AG09309 (cell line): ENCODE measurements at regions not wholly inside any gene's neighbourhood (a gene's known extent, or its start where the extent isn't known, plus 50 kb on each side); places are given as distances from the start of the nearest gene placed in this dataset.
"Not testable (repeated sequence)": the region's sequence is repeated elsewhere in the genome, so short reads cannot be mapped to it uniquely, and the experiment has no call there.

Source experiments
- DNase-seq: peaks from one replicate; pipeline ENCODE4 v3.0.0-alpha.2; 2010; ENCODE audit warnings: low read depth
- H3K4me3 ChIP-seq: 2 replicates; pipeline ENCODE4 v1.5.1; 2011; ENCODE audit warnings: mild to moderate bottlenecking, low read depth, low read length, moderate library complexity; ENCODE audit not compliant: control insufficient read depth
- CTCF ChIP-seq: IDR thresholded peaks from 2 replicates; pipeline ENCODE4 v1.5.1; 2011; ENCODE audit warnings: mild to moderate bottlenecking, low read depth, low read length, inconsistent platforms; ENCODE audit not compliant: insufficient read depth, control insufficient read depth; ENCODE audit errors: missing control alignments

DNA sequence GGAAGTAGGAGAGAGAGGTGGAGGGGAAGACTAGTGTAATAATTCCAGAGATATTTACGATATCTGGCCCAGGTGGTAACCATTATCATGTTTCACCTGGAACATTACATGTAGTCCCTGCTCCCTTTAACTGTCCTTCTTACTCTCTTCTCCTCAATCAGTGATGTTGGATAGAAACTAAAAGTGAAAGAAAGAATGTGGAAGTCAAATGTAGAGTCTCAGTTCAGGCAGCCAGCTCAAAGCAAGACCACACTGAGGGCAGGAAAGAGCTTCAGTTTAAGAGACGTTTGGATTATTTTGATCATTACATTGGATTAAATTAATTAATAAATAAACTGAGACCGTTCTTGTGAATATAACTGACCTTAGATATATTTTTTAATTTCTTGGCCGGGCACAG is 594.4 kb downstream of the FLRT2 start:
- no peak for DNase-seq
- no peak for TF ChIP-seq CTCF
- H3K4me3 ChIP-seq: no peak overlapping the region

DNA sequence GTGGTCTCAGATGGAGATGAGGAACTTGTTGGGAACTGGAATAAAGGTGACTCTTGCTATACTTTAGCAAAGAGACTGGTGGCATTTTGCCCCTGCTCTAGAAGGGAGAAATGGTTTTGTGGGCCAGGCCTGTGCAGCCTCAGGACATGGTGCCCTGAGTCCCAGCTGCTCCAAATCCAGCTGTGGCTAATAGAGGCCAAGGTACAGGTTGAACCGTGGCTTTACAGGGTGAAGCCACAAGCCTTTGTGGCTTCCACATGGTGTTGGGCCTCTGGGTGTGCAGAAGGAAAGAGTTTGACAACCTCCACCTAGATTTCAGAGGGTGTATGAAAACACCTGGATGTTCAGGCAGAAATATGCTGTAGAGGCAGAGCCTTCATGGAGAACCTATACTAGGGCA is 586.0 kb downstream of the FLRT2 start:
- DNase-seq: no peak
- no peak overlapping the region for H3K4me3 ChIP-seq
- no peak for TF ChIP-seq CTCF

DNA sequence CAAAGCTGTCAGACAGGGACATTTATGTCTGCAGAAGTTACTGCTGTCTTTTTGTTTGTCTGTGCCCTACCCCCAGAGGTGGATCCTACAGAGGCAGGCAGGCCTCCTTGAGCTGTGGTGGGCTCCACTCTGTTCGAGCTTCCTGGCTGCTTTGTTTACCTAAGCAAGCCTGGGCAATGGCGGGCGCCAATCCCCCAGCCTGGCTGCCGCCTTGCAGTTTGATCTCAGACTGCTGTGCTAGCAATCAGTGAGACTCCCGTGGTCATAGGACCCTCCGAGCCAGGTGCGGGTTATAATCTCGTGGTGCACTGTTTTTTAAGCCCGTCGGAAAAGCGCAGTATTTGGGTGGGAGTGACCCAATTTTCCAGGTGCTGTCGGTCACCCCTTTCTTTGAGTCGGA is 580.9 kb downstream of the FLRT2 start:
- not testable (repeated sequence) for DNase-seq, H3K4me3 ChIP-seq

- no peak for TF ChIP-seq CTCF
- no peak for DNase-seq
- H3K4me3 ChIP-seq: no peak overlapping the region
Observed at GRCh38 chr14:86104691-86105265, 574.8 kb downstream of the FLRT2 start.

DNA sequence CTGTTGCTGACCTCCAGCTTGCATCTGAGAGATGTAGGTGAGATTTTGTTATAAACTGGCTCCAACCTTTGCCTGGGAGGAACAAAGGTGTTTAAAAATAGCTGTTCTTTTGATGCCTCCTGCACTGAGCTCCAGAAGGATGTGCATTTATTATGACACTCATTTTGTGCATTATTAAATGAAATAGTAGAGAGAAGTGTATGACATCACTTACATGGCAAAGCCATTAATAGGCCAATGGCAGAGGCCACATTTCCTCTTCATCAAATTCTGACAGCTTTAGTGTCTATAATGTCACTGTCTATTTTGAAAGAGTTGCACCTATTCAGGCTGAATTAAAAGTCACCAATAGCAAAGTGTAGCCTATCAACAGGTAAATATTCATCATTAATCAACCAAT is 564.6 kb downstream of the FLRT2 start:
- DNase-seq: no peak
- H3K4me3 ChIP-seq: no peak overlapping the region
- no peak for TF ChIP-seq CTCF

DNA sequence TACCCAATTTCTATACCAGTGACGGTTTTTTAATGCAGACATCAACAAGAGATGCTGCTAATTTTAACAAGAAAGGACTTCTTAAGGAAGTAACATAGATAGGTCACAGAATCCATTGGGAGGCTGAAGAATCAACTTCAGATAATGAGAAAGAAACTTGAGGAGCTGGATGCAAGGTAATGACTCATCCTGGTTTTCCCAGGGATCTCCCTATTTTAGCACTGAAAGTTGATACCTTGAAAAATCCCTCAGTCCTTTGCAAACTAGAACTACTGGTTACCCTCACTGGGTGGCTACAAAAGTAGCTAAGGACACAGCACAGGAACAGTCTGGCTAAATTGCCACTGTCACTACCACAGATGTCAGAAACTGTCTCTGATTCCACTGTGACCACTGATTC is 561.9 kb downstream of the FLRT2 start:
- no peak for DNase-seq
- no peak for TF ChIP-seq CTCF
- no peak overlapping the region for H3K4me3 ChIP-seq

DNA sequence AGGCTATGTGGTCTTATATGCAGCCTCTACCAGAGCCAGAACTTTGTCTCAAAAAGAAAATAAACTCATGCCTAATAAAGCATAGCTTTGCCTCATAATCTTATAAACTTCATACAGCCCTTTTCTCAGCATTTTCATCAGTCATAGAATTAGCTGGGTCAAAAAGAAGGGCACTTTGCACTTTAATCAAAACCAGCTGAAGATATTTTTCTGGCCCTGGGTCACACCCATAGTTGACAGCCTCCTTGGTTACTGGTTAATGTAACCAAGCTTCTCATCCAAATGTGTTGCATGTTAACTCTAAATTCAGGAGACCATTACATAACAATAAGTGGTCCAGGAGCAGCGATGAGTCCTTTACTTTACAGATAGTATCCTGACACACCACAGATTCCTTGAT is 558.2 kb downstream of the FLRT2 start:
- H3K4me3 ChIP-seq: no peak overlapping the region
- no peak for DNase-seq
- TF ChIP-seq CTCF: no peak
